Activated CD4-positive, alpha-beta T cell treated with anti-CD3 and anti-CD28 coated beads, Interleukin-2, amount 10 ng/mL, durations not matched to agents 7 days and 5 days (primary cell): ENCODE measurements at regions not wholly inside any gene's neighbourhood (a gene's known extent, or its start where the extent isn't known, plus 50 kb on each side); places are given as distances from the start of the nearest gene placed in this dataset.
"Not testable (repeated sequence)": the region's sequence is repeated elsewhere in the genome, so short reads cannot be mapped to it uniquely, and the experiment has no call there.

Experiments used
- CTCF ChIA-PET: fragments of 350-600 bp; sonication (Branson Sonifier 250); formaldehyde crosslinking; loops from one replicate; lab custom pipeline; 2021; ENCODE audit warnings: antibody characterized with exemption; lab: Charles Lee
- POLR2A ChIA-PET: fragments of 350-600 bp; sonication (Branson Sonifier 250); formaldehyde crosslinking; loops from one replicate; lab custom pipeline; 2021; ENCODE audit warnings: antibody characterized with exemption; lab: Charles Lee
- DNase-seq: peaks from one replicate; pipeline ENCODE4 v3.0.0-alpha.2; 2020
- H3K27ac Mint-ChIP-seq: one replicate; pipeline ENCODE4 v1.8.0; 2021; ENCODE audit warnings: mild to moderate bottlenecking, moderate library complexity, mixed read lengths
- H3K27me3 Mint-ChIP-seq: one replicate; pipeline ENCODE4 v1.8.0; 2021; ENCODE audit warnings: mixed read lengths
- H3K36me3 Mint-ChIP-seq: one replicate; pipeline ENCODE4 v1.8.0; 2021; ENCODE audit warnings: low read depth, mixed read lengths
- H3K4me1 Mint-ChIP-seq: one replicate; pipeline ENCODE4 v1.8.0; 2021; ENCODE audit warnings: mixed read lengths
- H3K4me3 Mint-ChIP-seq: one replicate; pipeline ENCODE4 v1.8.0; 2021; ENCODE audit warnings: mild to moderate bottlenecking, moderate library complexity, mixed read lengths
- H3K9me3 Mint-ChIP-seq: one replicate; pipeline ENCODE4 v1.8.0; 2021; ENCODE audit warnings: mixed read lengths

GRCh38 chr22:23384923-23385677, 195.0 kb downstream of the IGLL1 start:
- Mint-ChIP-seq H3K4me3 (no peak overlapping the region), H3K27ac (no peak overlapping the region), H3K9me3 (no peaks in the 10 kb centered on the region), H3K36me3 (no peaks in the 10 kb centered on the region), H3K27me3 (no peaks in the 10 kb centered on the region), H3K4me1 (no peaks in the 10 kb centered on the region)
- CTCF ChIA-PET: interaction anchor here (0.9 to 1.5 kb wide), 13 partner anchors 9 to 427 kb away, joined by 3 to 6 read pairs (median 4); no protein-coding TSS in a partner anchor
- POLR2A ChIA-PET: no interaction called here
- DNase-seq: no peak

- Mint-ChIP-seq H3K4me3 (no peak overlapping the region), H3K36me3 (no peaks in the 10 kb centered on the region), H3K9me3 (no peaks in the 10 kb centered on the region), H3K27me3 (no peaks in the 10 kb centered on the region), H3K4me1 (no peaks in the 10 kb centered on the region), H3K27ac (no peak overlapping the region)
- ChIA-PET CTCF (no interaction called here), POLR2A (no interaction called here)
- DNase-seq: no peak
Observed at GRCh38 chr22:23384431-23384830, 195.7 kb downstream of the IGLL1 start.

GRCh38 chr22:23383491-23384361, 196.4 kb downstream of the IGLL1 start:
- no peaks in the 10 kb centered on the region for H3K4me1 Mint-ChIP-seq
- no peak overlapping the region for H3K4me3 Mint-ChIP-seq
- ChIA-PET CTCF (no interaction called here), POLR2A (no interaction called here)
- no peaks in the 10 kb centered on the region for H3K27me3 Mint-ChIP-seq
- H3K36me3 Mint-ChIP-seq: no peaks in the 10 kb centered on the region
- no peaks in the 10 kb centered on the region for H3K9me3 Mint-ChIP-seq
- no peak for DNase-seq
- no peak overlapping the region for H3K27ac Mint-ChIP-seq

- Mint-ChIP-seq H3K36me3 (no peaks in the 10 kb centered on the region), H3K9me3 (no peaks in the 10 kb centered on the region), H3K27ac (no peak overlapping the region), H3K4me3 (no peak overlapping the region), H3K27me3 (no peaks in the 10 kb centered on the region), H3K4me1 (no peaks in the 10 kb centered on the region)
- DNase-seq: no peak
- CTCF ChIA-PET: no interaction called here
- POLR2A ChIA-PET: no interaction called here
Observed at GRCh38 chr22:23382428-23383218, 197.5 kb downstream of the IGLL1 start.

- H3K4me1 Mint-ChIP-seq: no peaks in the 10 kb centered on the region
- no peak overlapping the region for H3K27ac Mint-ChIP-seq
- no peaks in the 10 kb centered on the region for H3K27me3 Mint-ChIP-seq
- ChIA-PET CTCF (no interaction called here), POLR2A (no interaction called here)
- H3K4me3 Mint-ChIP-seq: no peak overlapping the region
- no peaks in the 10 kb centered on the region for H3K9me3 Mint-ChIP-seq
- DNase-seq: no peak
- H3K36me3 Mint-ChIP-seq: no peaks in the 10 kb centered on the region
Observed at GRCh38 chr22:23381661-23382427, 198.2 kb downstream of the IGLL1 start.

GRCh38 chr22:23380911-23381310, 199.2 kb downstream of the IGLL1 start:
- Mint-ChIP-seq H3K9me3 (no peaks in the 10 kb centered on the region), H3K36me3 (no peaks in the 10 kb centered on the region), H3K27ac (peak overlapping the region; percentile 15), H3K4me3 (no peak overlapping the region), H3K27me3 (peaks cover 1% of the 10 kb centered on the region), H3K4me1 (no peaks in the 10 kb centered on the region)
- ChIA-PET CTCF (no interaction called here), POLR2A (no interaction called here)
- DNase-seq: no peak

GRCh38 chr22:23380230-23380573, 199.9 kb downstream of the IGLL1 start:
- H3K9me3 Mint-ChIP-seq: no peaks in the 10 kb centered on the region
- H3K4me3 Mint-ChIP-seq: no peak overlapping the region
- DNase-seq: no peak
- ChIA-PET CTCF (no interaction called here), POLR2A (no interaction called here)
- peaks cover 1% of the 10 kb centered on the region for H3K27me3 Mint-ChIP-seq
- H3K4me1 Mint-ChIP-seq: no peaks in the 10 kb centered on the region
- H3K27ac Mint-ChIP-seq: no peak overlapping the region
- H3K36me3 Mint-ChIP-seq: no peaks in the 10 kb centered on the region

GRCh38 chr22:23379540-23380229, 199.4 kb downstream of the BCR start:
- H3K27ac Mint-ChIP-seq, H3K9me3 Mint-ChIP-seq, H3K4me3 Mint-ChIP-seq, H3K27me3 Mint-ChIP-seq, CTCF ChIA-PET, POLR2A ChIA-PET, H3K36me3 Mint-ChIP-seq, DNase-seq, H3K4me1 Mint-ChIP-seq: not testable (repeated sequence)

- POLR2A ChIA-PET: interaction anchor here (0.6 kb wide), 1 partner anchor 258 kb away, joined by 4 read pairs; no protein-coding TSS in a partner anchor
- CTCF ChIA-PET: no interaction called here
- H3K27ac Mint-ChIP-seq: no peak overlapping the region
- H3K9me3 Mint-ChIP-seq: no peaks in the 10 kb centered on the region
- DNase-seq: no peak
- no peaks in the 10 kb centered on the region for H3K36me3 Mint-ChIP-seq
- H3K4me1 Mint-ChIP-seq: no peaks in the 10 kb centered on the region
- H3K4me3 Mint-ChIP-seq: no peak overlapping the region
- H3K27me3 Mint-ChIP-seq: peaks cover 5% of the 10 kb centered on the region
Observed at GRCh38 chr22:23377767-23378166, 197.5 kb downstream of the BCR start.

GRCh38 chr22:23376256-23376655, 195.9 kb downstream of the BCR start:
- ChIA-PET POLR2A (interaction anchor here (0.7 kb wide), 1 partner anchor 276 kb away, joined by 3 read pairs; no protein-coding TSS in a partner anchor), CTCF (interaction anchor here (2.0 kb wide), 1 partner anchor 10 kb away, joined by 5 read pairs; no protein-coding TSS in a partner anchor)
- H3K4me1 Mint-ChIP-seq: no peaks in the 10 kb centered on the region
- DNase-seq: peak; percentile 59
- H3K4me3 Mint-ChIP-seq: no peak overlapping the region
- no peaks in the 10 kb centered on the region for H3K9me3 Mint-ChIP-seq
- H3K27me3 Mint-ChIP-seq: peaks cover 5% of the 10 kb centered on the region
- H3K36me3 Mint-ChIP-seq: no peaks in the 10 kb centered on the region
- H3K27ac Mint-ChIP-seq: no peak overlapping the region

- POLR2A ChIA-PET: no interaction called here
- no peak for DNase-seq
Observed at GRCh38 chr22:23375031-23375827, 194.9 kb downstream of the BCR start.

More at GRCh38 chr22:23375031-23375827, 194.9 kb downstream of the BCR start:
- Mint-ChIP-seq H3K9me3 (no peaks in the 10 kb centered on the region), H3K27me3 (peaks cover 6% of the 10 kb centered on the region), H3K36me3 (no peaks in the 10 kb centered on the region), H3K4me3 (no peak overlapping the region), H3K4me1 (no peaks in the 10 kb centered on the region), H3K27ac (no peak overlapping the region)
- CTCF ChIA-PET: interaction anchor here (0.9 to 2.0 kb wide), 2 partner anchors 11 to 16 kb away, joined by 3 to 5 read pairs; no protein-coding TSS in a partner anchor
